SK-N-SH (cell line): ENCODE measurements at regions not wholly inside any gene's neighbourhood (a gene's known extent, or its start where the extent isn't known, plus 50 kb on each side); places are given as distances from the start of the nearest gene placed in this dataset.

Experiments used
- CTCF ChIA-PET: fragments of 300-600, 350-600 bp; formaldehyde crosslinking; extraction: SDS; loops from one replicate; lab custom pipeline; 2021; lab: Yijun Ruan, JAX
- POLR2A ChIA-PET: fragments of 350-600 bp; sonication (Branson Sonifier 250); formaldehyde crosslinking; extraction: SDS; loops from one replicate; lab custom pipeline; 2020; ENCODE audit warnings: antibody characterized with exemption, inconsistent platforms; lab: Yijun Ruan, JAX
- DNase-seq: peaks from one replicate; pipeline ENCODE4 v3.0.0; 2012
- H2AFZ ChIP-seq: fragments of 200-600 bp; sonication (generic); 2 replicates; pipeline ENCODE4 v1.8.1; 2016; ENCODE audit warnings: antibody characterized with exemption, mild to moderate bottlenecking, low read depth
- H3F3A ChIP-seq: fragments of 200-600 bp; sonication (generic); replicated peaks from 2 replicates; pipeline ENCODE3; 2016; ENCODE audit warnings: antibody characterized with exemption, mild to moderate bottlenecking; ENCODE audit not compliant: insufficient read depth
- H3K27ac ChIP-seq, 2 experiments: fragments of 200-500 bp in 1 of 2; fragments of 200-600 bp in 1 of 2; sonication (Bioruptor generic) in 1 of 2; sonication (generic), shearing (Covaris generic) in 1 of 2; 2 replicates each; pipeline versions ENCODE4 v1.5.1 to v1.6.1; 2014 to 2016; ENCODE audit warnings: low read depth in 2 of 2, inconsistent platforms in 1 of 2, low read length in 1 of 2, mild to moderate bottlenecking in 1 of 2, mixed read lengths in 1 of 2
- H3K27me3 ChIP-seq: fragments of 200-600 bp; sonication (generic), shearing (Covaris generic); 2 replicates; pipeline ENCODE4 v1.6.1; 2016; ENCODE audit warnings: mixed run types; ENCODE audit not compliant: insufficient read depth
- H3K36me3 ChIP-seq, 2 experiments: fragments of 200-500 bp in 1 of 2; fragments of 200-600 bp in 1 of 2; sonication (Bioruptor generic) in 1 of 2; sonication (generic) in 1 of 2; replicated peaks in 1 of 2; 2 replicates each; pipeline versions ENCODE3 to v1.5.1; 2014 to 2016; ENCODE audit warnings: low read length in 1 of 2, mild to moderate bottlenecking in 1 of 2; ENCODE audit not compliant: insufficient read depth in 2 of 2, control insufficient read depth in 1 of 2
- H3K4me1 ChIP-seq, 2 experiments: fragments of 200-500 bp in 1 of 2; fragments of 200-600 bp in 1 of 2; sonication (Bioruptor generic) in 1 of 2; sonication (generic), shearing (Covaris generic) in 1 of 2; 2 replicates each; pipeline versions ENCODE4 v1.5.1 to v1.6.1; 2014 to 2016; ENCODE audit warnings: low read depth in 1 of 2, low read length in 1 of 2, mixed run types in 1 of 2; ENCODE audit not compliant: insufficient read depth in 2 of 2, control insufficient read depth in 1 of 2
- H3K4me2 ChIP-seq: fragments of 200-600 bp; sonication (generic), shearing (Covaris generic); 2 replicates; pipeline ENCODE4 v1.6.1; 2017; ENCODE audit warnings: mixed run types
- H3K4me3 ChIP-seq, 2 experiments: fragments of 200-500 bp in 1 of 2; fragments of 200-600 bp in 1 of 2; sonication (Bioruptor generic) in 1 of 2; sonication (generic), shearing (Covaris generic) in 1 of 2; 2 replicates each; pipeline versions ENCODE4 v1.5.1 to v1.8.1; 2014 to 2016; ENCODE audit warnings: low read depth in 2 of 2, inconsistent platforms in 1 of 2, low read length in 1 of 2, mild to moderate bottlenecking in 1 of 2, mixed read lengths in 1 of 2, moderate library complexity in 1 of 2
- H3K79me2 ChIP-seq: fragments of 200-600 bp; sonication (generic); 2 replicates; pipeline ENCODE4 v1.8.1; 2017; ENCODE audit warnings: mild to moderate bottlenecking; ENCODE audit not compliant: insufficient read depth
- H3K9ac ChIP-seq: fragments of 200-600 bp; sonication (generic); 2 replicates; pipeline ENCODE4 v1.6.1; 2017; ENCODE audit warnings: mixed run types
- H3K9me2 ChIP-seq: fragments of 200-600 bp; sonication (generic); 2 replicates; pipeline ENCODE4 v1.6.1; 2017; ENCODE audit warnings: mixed run types
- H3K9me3 ChIP-seq: fragments of 200-600 bp; sonication (generic); 2 replicates; pipeline ENCODE4 v1.6.1; 2017; ENCODE audit warnings: mixed run types, mild to moderate bottlenecking, moderate library complexity
- H4K20me1 ChIP-seq: fragments of 200-600 bp; sonication (generic); 2 replicates; pipeline ENCODE4 v1.6.1; 2017; ENCODE audit warnings: mild to moderate bottlenecking, mixed run types; ENCODE audit not compliant: insufficient read depth
- CHD2 ChIP-seq: fragments of 150-350 bp; IDR thresholded peaks from 2 replicates; pipeline ENCODE4 v1.6.1; 2018; ENCODE audit warnings: low read length; ENCODE audit not compliant: partially characterized antibody
- ELF1 ChIP-seq: IDR thresholded peaks from 2 replicates; pipeline ENCODE4 v1.4.0; 2012
- EP300 ChIP-seq, 2 experiments: IDR thresholded peaks; 2 replicates each; pipeline versions ENCODE4 v1.4.0 to v1.6.1; 2012; ENCODE audit warnings: borderline replicate concordance in 1 of 2, low read depth in 1 of 2, low read length in 1 of 2
- EZH2phosphoT487 ChIP-seq: fragments of 200-600 bp; sonication (generic); IDR thresholded peaks from 2 replicates; pipeline ENCODE4 v1.6.1; 2017; ENCODE audit warnings: low read depth, mixed run types, mild to moderate bottlenecking, antibody characterized with exemption, moderate library complexity, borderline replicate concordance
- FOXJ3 ChIP-seq: sonication (generic); formaldehyde crosslinking; IDR thresholded peaks from 2 replicates; pipeline ENCODE4 v1.5.1; 2020; ENCODE audit warnings: mild to moderate bottlenecking, missing genetic modification reagents
- FOXM1 ChIP-seq: IDR thresholded peaks from 2 replicates; pipeline ENCODE4 v1.4.0; 2012; ENCODE audit warnings: low read depth, mild to moderate bottlenecking
- GATA2 ChIP-seq: sonication (generic); formaldehyde crosslinking; IDR thresholded peaks from 2 replicates; pipeline ENCODE4 v1.5.0; 2020; ENCODE audit warnings: mild to moderate bottlenecking, missing genetic modification reagents
- MEF2A ChIP-seq: IDR thresholded peaks from 2 replicates; pipeline ENCODE4 v1.4.0; 2012; ENCODE audit warnings: low read depth, borderline replicate concordance
- MXI1 ChIP-seq: IDR thresholded peaks from 2 replicates; pipeline ENCODE4 v1.6.1; 2012; ENCODE audit warnings: mild to moderate bottlenecking, low read depth, low read length, improper control_type of control experiment
- NRF1 ChIP-seq: IDR thresholded peaks from 2 replicates; pipeline ENCODE4 v1.6.1; 2012; ENCODE audit warnings: low read depth, mild to moderate bottlenecking, low read length
- RAD21 ChIP-seq: IDR thresholded peaks from 2 replicates; pipeline ENCODE4 v1.6.1; 2012; ENCODE audit warnings: mild to moderate bottlenecking, low read length
- RCOR1 ChIP-seq: fragments of 150-350 bp; IDR thresholded peaks from 2 replicates; pipeline ENCODE4 v1.6.1; 2017; ENCODE audit warnings: antibody characterized with exemption, low read length
- RXRA ChIP-seq: IDR thresholded peaks from 2 replicates; pipeline ENCODE4 v1.4.0; 2012; ENCODE audit warnings: low read depth, mild to moderate bottlenecking, borderline replicate concordance
- TCF12 ChIP-seq: IDR thresholded peaks from 2 replicates; pipeline ENCODE4 v1.4.0; 2012
- WGBS: methylation state at CpG from one replicate; pipeline ENCODE4 v1.1.6; 2017; ENCODE audit warnings: low lambda C conversion rate; 5-methylcytosine and 5-hydroxymethylcytosine counted together
- TF ChIP-seq, protein P1 (sequence below): IDR thresholded peaks from 2 replicates; pipeline ENCODE4 v1.4.0; 2012; ENCODE audit warnings: low read depth, borderline replicate concordance
- TF ChIP-seq, protein P2 (sequence below): IDR thresholded peaks from 2 replicates; pipeline ENCODE4 v1.6.1; 2012; ENCODE audit warnings: mild to moderate bottlenecking, low read depth, low read length, moderate library complexity
- TF ChIP-seq, protein P3 (sequence below): IDR thresholded peaks from 2 replicates; pipeline ENCODE4 v1.4.0; 2012; ENCODE audit warnings: low read depth, borderline replicate concordance
- TF ChIP-seq, protein P4 (sequence below): fragments of 150-350 bp; IDR thresholded peaks from 2 replicates; pipeline ENCODE4 v1.6.1; 2016; ENCODE audit warnings: mild to moderate bottlenecking, low read depth, low read length

DNA sequence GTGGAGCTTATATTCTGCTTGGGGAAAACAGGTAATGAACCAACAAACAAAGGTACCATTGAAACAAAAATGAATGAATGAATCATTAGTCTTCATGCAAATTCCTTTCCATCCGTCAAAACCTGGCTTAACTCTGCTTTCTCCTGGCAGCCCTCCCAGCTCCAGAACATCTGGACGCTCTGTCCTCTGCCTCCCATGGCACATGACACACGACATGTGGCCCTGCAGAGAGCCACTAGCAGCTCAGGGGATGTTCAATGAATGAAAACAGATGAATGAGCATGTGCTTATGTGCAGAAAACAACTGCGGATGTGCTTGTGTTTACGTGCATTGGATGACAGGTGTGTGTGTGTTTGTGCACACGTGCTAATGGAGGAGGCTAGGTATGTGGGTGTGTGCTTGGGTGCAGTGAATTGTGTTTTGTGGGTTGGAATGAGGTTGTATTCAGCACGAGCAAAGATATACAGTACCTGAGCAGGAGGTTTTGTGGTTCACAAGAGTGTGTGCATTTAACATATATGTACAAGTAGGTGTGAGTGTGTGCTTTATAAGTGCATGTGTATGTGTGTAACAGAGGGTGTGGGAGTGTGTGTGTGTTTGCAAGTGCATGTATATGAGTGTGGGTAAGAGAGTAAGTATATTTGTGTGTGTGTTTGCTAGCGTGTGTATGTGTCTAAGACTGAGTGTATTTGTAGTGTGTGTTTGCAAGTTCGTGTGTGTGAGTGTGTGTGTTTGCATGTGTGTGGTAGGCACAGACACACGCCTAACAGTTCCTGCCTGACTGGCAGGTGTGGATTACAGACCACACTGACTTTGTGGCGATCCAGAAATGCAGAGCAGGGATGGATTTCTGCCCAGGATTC, 374.1 kb upstream of the SULF2 start (continued):
- TF ChIP-seq RCOR1, result 0 out of 2 replicates have a peak, but pooled peaks have one; percentile 39
- TF ChIP-seq, all 33 proteins: peak for 5

DNA sequence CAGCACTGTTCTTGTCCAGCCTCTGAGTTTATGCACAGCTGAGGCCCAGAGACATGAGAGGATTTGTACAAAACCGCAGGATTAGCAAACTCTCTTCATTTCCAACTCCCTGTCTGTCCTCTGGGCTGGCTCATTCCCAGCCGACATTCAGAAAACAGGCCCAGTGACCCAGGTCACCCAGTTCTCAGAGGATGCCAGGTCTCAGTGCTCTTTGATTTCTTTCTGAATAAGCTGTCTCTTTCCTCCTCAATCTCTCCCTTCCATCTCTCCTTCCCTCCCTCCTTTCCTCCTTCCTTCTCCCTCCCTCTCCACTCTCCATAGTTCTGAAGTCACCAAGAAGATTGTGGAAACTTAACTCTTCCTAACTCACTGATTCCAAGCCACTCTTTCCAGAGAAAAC, 372.7 kb upstream of the SULF2 start:
- DNase-seq, result no peak
- H3F3A ChIP-seq, result no peaks in the 10 kb centered on the region
- TF ChIP-seq RXRA (no peak), NRF1 (no peak), GATA2 (no peak), MEF2A (no peak), EP300 (IDR thresholded peaks at IDR 0.05; ENCODE audit: borderline replicate concordance in 1 of 2, low read depth in 1 of 2, low read length in 1 of 2) (no peak), ELF1 (no peak), MXI1 (no peak), EZH2phosphoT487 (no peak), CHD2 (no peak), TCF12 (no peak), FOXJ3 (CRISPR knock-in tag) (no peak), RAD21 (no peak), FOXM1 (no peak)
- TF ChIP-seq, protein P1, sequence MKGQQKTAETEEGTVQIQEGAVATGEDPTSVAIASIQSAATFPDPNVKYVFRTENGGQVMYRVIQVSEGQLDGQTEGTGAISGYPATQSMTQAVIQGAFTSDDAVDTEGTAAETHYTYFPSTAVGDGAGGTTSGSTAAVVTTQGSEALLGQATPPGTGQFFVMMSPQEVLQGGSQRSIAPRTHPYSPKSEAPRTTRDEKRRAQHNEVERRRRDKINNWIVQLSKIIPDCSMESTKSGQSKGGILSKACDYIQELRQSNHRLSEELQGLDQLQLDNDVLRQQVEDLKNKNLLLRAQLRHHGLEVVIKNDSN, result no peak
- TF ChIP-seq, protein P2, sequence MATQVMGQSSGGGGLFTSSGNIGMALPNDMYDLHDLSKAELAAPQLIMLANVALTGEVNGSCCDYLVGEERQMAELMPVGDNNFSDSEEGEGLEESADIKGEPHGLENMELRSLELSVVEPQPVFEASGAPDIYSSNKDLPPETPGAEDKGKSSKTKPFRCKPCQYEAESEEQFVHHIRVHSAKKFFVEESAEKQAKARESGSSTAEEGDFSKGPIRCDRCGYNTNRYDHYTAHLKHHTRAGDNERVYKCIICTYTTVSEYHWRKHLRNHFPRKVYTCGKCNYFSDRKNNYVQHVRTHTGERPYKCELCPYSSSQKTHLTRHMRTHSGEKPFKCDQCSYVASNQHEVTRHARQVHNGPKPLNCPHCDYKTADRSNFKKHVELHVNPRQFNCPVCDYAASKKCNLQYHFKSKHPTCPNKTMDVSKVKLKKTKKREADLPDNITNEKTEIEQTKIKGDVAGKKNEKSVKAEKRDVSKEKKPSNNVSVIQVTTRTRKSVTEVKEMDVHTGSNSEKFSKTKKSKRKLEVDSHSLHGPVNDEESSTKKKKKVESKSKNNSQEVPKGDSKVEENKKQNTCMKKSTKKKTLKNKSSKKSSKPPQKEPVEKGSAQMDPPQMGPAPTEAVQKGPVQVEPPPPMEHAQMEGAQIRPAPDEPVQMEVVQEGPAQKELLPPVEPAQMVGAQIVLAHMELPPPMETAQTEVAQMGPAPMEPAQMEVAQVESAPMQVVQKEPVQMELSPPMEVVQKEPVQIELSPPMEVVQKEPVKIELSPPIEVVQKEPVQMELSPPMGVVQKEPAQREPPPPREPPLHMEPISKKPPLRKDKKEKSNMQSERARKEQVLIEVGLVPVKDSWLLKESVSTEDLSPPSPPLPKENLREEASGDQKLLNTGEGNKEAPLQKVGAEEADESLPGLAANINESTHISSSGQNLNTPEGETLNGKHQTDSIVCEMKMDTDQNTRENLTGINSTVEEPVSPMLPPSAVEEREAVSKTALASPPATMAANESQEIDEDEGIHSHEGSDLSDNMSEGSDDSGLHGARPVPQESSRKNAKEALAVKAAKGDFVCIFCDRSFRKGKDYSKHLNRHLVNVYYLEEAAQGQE, result no peak
- TF ChIP-seq, protein P3, sequence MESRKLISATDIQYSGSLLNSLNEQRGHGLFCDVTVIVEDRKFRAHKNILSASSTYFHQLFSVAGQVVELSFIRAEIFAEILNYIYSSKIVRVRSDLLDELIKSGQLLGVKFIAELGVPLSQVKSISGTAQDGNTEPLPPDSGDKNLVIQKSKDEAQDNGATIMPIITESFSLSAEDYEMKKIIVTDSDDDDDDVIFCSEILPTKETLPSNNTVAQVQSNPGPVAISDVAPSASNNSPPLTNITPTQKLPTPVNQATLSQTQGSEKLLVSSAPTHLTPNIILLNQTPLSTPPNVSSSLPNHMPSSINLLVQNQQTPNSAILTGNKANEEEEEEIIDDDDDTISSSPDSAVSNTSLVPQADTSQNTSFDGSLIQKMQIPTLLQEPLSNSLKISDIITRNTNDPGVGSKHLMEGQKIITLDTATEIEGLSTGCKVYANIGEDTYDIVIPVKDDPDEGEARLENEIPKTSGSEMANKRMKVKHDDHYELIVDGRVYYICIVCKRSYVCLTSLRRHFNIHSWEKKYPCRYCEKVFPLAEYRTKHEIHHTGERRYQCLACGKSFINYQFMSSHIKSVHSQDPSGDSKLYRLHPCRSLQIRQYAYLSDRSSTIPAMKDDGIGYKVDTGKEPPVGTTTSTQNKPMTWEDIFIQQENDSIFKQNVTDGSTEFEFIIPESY, result no peak
- TF ChIP-seq, protein P4, sequence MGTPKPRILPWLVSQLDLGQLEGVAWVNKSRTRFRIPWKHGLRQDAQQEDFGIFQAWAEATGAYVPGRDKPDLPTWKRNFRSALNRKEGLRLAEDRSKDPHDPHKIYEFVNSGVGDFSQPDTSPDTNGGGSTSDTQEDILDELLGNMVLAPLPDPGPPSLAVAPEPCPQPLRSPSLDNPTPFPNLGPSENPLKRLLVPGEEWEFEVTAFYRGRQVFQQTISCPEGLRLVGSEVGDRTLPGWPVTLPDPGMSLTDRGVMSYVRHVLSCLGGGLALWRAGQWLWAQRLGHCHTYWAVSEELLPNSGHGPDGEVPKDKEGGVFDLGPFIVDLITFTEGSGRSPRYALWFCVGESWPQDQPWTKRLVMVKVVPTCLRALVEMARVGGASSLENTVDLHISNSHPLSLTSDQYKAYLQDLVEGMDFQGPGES, result no peak
- TF ChIP-seq, all 33 proteins: peak for 0
- ChIA-PET CTCF (no interaction called here), POLR2A (no interaction called here)
- Histone ChIP-seq H3K4me3 (no peak overlapping the region), H3K36me3 (no peaks in the 10 kb centered on the region), H4K20me1 (no peaks in the 10 kb centered on the region), H3K4me1 (peaks cover 0 to 11% of the 10 kb centered on the region in 2 experiments; a peak in 1 of 4 replicates), H2AFZ (no peak overlapping the region), H3K27me3 (no peaks in the 10 kb centered on the region), H3K79me2 (no peaks in the 10 kb centered on the region), H3K27ac (no peak overlapping the region), H3K9me3 (no peaks in the 10 kb centered on the region), H3K4me2 (no peak overlapping the region), H3K9me2 (no peaks in the 10 kb centered on the region), H3K9ac (no peak overlapping the region)
- 40% methylated on average over 2 of the region's 2 CpGs for whole genome bisulfite sequencing
